K562 (cell line): ENCODE measurements at regions not wholly inside any gene's neighbourhood (a gene's known extent, or its start where the extent isn't known, plus 50 kb on each side); places are given as distances from the start of the nearest gene placed in this dataset.

Experiments used
- NR4A1 ChIP-seq, 2 experiments: fragments of 250-450 bp in 1 of 2; fragments of 450-650 bp in 1 of 2; sonication (Bioruptor Pico) in 1 of 2; IDR thresholded peaks; 2 replicates each; pipeline versions ENCODE4 v1.4.0 to v1.6.1; 2016 to 2020; ENCODE audit warnings: mild to moderate bottlenecking in 2 of 2, missing compliant biosample characterization in 1 of 2, missing genetic modification characterization in 1 of 2, moderate library complexity in 1 of 2
- TF ChIP-seq, protein P1 (sequence below): sonication (generic); formaldehyde crosslinking; IDR thresholded peaks from 2 replicates; pipeline ENCODE4 v1.8.0; 2022; ENCODE audit warnings: mild to moderate bottlenecking, missing genetic modification reagents, borderline replicate concordance

DNA sequence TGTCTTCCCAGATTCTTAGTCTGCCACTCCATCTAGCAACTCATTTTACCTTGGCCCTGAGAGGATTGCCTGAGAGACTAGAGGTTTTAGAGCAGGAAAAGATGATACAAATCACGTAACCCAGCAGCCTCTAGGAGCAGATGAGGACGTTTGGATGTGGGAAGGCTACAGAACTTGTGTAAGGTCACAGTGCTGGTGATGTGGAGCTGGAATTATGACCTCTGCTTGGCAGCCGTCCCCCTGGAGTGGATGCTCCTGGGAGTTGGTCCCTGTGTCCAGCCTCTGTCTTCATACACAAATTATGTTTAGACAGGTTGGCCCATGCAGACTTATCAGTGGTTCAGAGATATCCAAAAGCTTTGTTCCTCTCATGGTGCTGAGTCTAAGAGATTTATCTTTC lies 499.0 kb downstream of the EBF1 start:
- TF ChIP-seq, protein P1, sequence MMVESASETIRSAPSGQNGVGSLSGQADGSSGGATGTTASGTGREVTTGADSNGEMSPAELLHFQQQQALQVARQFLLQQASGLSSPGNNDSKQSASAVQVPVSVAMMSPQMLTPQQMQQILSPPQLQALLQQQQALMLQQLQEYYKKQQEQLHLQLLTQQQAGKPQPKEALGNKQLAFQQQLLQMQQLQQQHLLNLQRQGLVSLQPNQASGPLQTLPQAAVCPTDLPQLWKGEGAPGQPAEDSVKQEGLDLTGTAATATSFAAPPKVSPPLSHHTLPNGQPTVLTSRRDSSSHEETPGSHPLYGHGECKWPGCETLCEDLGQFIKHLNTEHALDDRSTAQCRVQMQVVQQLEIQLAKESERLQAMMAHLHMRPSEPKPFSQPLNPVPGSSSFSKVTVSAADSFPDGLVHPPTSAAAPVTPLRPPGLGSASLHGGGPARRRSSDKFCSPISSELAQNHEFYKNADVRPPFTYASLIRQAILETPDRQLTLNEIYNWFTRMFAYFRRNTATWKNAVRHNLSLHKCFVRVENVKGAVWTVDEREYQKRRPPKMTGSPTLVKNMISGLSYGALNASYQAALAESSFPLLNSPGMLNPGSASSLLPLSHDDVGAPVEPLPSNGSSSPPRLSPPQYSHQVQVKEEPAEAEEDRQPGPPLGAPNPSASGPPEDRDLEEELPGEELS (CRISPR knock-in tag), result no peak
- TF ChIP-seq NR4A1 (CRISPR knock-in tag; IDR thresholded peaks at IDR 0.05), result no peak
- TF ChIP-seq NR4A1 (tag; IDR thresholded peaks at IDR 0.05), result no peak
